HG02852 (cell line): ENCODE measurements at regions not wholly inside any gene's neighbourhood (a gene's known extent, or its start where the extent isn't known, plus 50 kb on each side); places are given as distances from the start of the nearest gene placed in this dataset.
"Not testable (repeated sequence)": the region's sequence is repeated elsewhere in the genome, so short reads cannot be mapped to it uniquely, and the experiment has no call there.

Experiments
- ATAC-seq: cut with Tn5 transposase; IDR thresholded peaks from one replicate; pipeline ENCODE4 v1.9.1; 2021; ENCODE audit warnings: mild to moderate bottlenecking, moderate library complexity; ENCODE audit not compliant: unreplicated experiment

- not testable (repeated sequence) for ATAC-seq
Observed at GRCh38 chr7:65069476-65069875, 63.0 kb upstream of the ERV3-1 start.

DNA sequence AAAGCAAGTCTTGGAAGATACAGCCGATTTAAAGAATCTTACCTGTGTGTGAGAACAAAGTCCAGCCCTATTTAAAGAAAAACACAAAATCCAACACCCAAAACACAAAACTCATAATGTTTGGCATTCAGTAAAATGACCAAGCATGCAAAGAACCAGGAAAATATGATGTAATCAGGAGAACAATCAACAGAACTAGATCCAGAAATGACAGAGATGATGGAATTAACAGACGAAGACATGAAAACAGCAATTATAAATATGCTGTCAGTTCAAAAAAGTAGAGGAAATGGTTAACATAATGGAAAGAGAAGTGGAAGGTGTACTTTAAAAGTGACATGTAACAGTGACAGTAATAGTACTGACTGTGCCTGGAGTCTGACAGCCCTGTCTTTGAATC, 56.1 kb upstream of the ERV3-1 start:
- ATAC-seq: not testable (repeated sequence)

- ATAC-seq: peak; percentile 51
Observed at GRCh38 chr7:65059247-65059646, 52.8 kb upstream of the ERV3-1 start.
